GM23338 (cell line): ENCODE measurements at regions not wholly inside any gene's neighbourhood (a gene's known extent, or its start where the extent isn't known, plus 50 kb on each side); places are given as distances from the start of the nearest gene placed in this dataset.

Source experiments
- ATAC-seq: fragments of 200-7000 bp; cut with Tn5 transposase; 3 replicates; pipeline ENCODE4 v1.9.1; 2020
- DNase-seq: peaks from one replicate; pipeline ENCODE4 v3.0.0-alpha.2; 2015; ENCODE audit warnings: low spot score
- H2AFZ ChIP-seq: fragments of 200-600 bp; sonication (generic); 2 replicates; pipeline ENCODE4 v1.8.0; 2016; ENCODE audit warnings: antibody characterized with exemption, mild to moderate bottlenecking, moderate library complexity
- H3F3A ChIP-seq: fragments of 200-600 bp; sonication (generic); replicated peaks from 2 replicates; pipeline ENCODE4 v1.8.0; 2017; ENCODE audit warnings: antibody characterized with exemption, mixed run types, low read depth
- H3K27ac ChIP-seq: fragments of 200-600 bp; sonication (generic); 2 replicates; pipeline ENCODE4 v1.6.1; 2016; ENCODE audit warnings: low read depth
- H3K27me3 ChIP-seq: fragments of 200-600 bp; sonication (generic); 2 replicates; pipeline ENCODE4 v1.8.0; 2016; ENCODE audit warnings: mild to moderate bottlenecking, mixed run types, moderate library complexity; ENCODE audit not compliant: insufficient read depth
- H3K36me3 ChIP-seq: fragments of 200-600 bp; sonication (generic); 2 replicates; pipeline ENCODE4 v1.8.0; 2016; ENCODE audit warnings: mild to moderate bottlenecking; ENCODE audit not compliant: insufficient read depth
- H3K4me1 ChIP-seq: fragments of 200-600 bp; sonication (generic); 2 replicates; pipeline ENCODE4 v1.8.0; 2016; ENCODE audit warnings: mild to moderate bottlenecking, moderate library complexity; ENCODE audit not compliant: insufficient read depth
- H3K4me2 ChIP-seq: fragments of 200-600 bp; sonication (generic); 2 replicates; pipeline ENCODE4 v1.7.1; 2017; ENCODE audit warnings: mixed run types
- H3K4me3 ChIP-seq: fragments of 200-600 bp; sonication (generic); 2 replicates; pipeline ENCODE4 v1.6.1; 2016; ENCODE audit warnings: mixed run types
- H3K79me2 ChIP-seq: fragments of 200-600 bp; sonication (generic); replicated peaks from 2 replicates; pipeline ENCODE4 v1.8.0; 2017; ENCODE audit warnings: mild to moderate bottlenecking; ENCODE audit not compliant: insufficient read depth
- H3K9me2 ChIP-seq: fragments of 200-600 bp; sonication (generic); 2 replicates; pipeline ENCODE4 v1.8.0; 2017; ENCODE audit not compliant: insufficient read depth
- H4K20me1 ChIP-seq: fragments of 200-600 bp; sonication (generic); replicated peaks from 2 replicates; pipeline ENCODE4 v1.8.0; 2017; ENCODE audit warnings: mild to moderate bottlenecking; ENCODE audit not compliant: insufficient read depth
- H3K27ac Mint-ChIP-seq: 2 replicates; pipeline ENCODE4 v1.8.0; 2020; ENCODE audit warnings: inconsistent platforms, mild to moderate bottlenecking, moderate library complexity, mixed read lengths
- H3K27me3 Mint-ChIP-seq: 3 replicates; pipeline ENCODE4 v1.8.0; 2022; ENCODE audit warnings: low read depth, mild to moderate bottlenecking, moderate library complexity, mixed read lengths, inconsistent platforms; ENCODE audit not compliant: insufficient read depth, poor library complexity
- H3K36me3 Mint-ChIP-seq: 3 replicates; pipeline ENCODE4 v1.8.0; 2021; ENCODE audit warnings: low read depth, mild to moderate bottlenecking, inconsistent platforms, moderate library complexity, mixed read lengths
- H3K4me1 Mint-ChIP-seq: 3 replicates; pipeline ENCODE4 v1.8.0; 2020; ENCODE audit warnings: mild to moderate bottlenecking, inconsistent platforms, mixed read lengths
- H3K4me3 Mint-ChIP-seq: 3 replicates; pipeline ENCODE4 v1.8.0; 2021; ENCODE audit warnings: moderate library complexity, mild to moderate bottlenecking, inconsistent platforms, mixed read lengths
- H3K9me3 Mint-ChIP-seq: 3 replicates; pipeline ENCODE4 v1.8.0; 2020; ENCODE audit warnings: moderate library complexity, mild to moderate bottlenecking, inconsistent platforms, mixed read lengths
- CREB1 ChIP-seq: fragments of 250-450 bp; sonication (Bioruptor Pico); IDR thresholded peaks from 2 replicates; pipeline ENCODE4 v1.5.0; 2020; ENCODE audit warnings: low read depth, mild to moderate bottlenecking, moderate library complexity
- CTCF ChIP-seq, 2 experiments: fragments of 200-600 bp in 1 of 2; sonication (generic) in 1 of 2; conservative IDR thresholded peaks; 2 replicates each; pipeline versions ENCODE4 v1.5.1 to v1.6.1; 2016 to 2017; ENCODE audit warnings: antibody characterized with exemption in 2 of 2, low read depth in 2 of 2, mild to moderate bottlenecking in 2 of 2, moderate library complexity in 1 of 2
- ETS1 ChIP-seq: IDR thresholded peaks from 2 replicates; pipeline ENCODE4 v1.6.1; 2016; ENCODE audit warnings: antibody characterized with exemption
- EZH2 ChIP-seq: fragments of 200-600 bp; sonication (generic); IDR thresholded peaks from one replicate; pipeline ENCODE4 v1.8.0; 2017; ENCODE audit warnings: antibody characterized with exemption, mild to moderate bottlenecking, low read depth; ENCODE audit not compliant: unreplicated experiment
- EZH2phosphoT487 ChIP-seq: fragments of 200-600 bp; sonication (generic); IDR thresholded peaks from one replicate; pipeline ENCODE4 v1.8.1; 2018; ENCODE audit warnings: antibody characterized with exemption; ENCODE audit not compliant: unreplicated experiment
- JUNB ChIP-seq: IDR thresholded peaks from one replicate; pipeline ENCODE4 v1.6.1; 2016; ENCODE audit warnings: antibody characterized with exemption; ENCODE audit not compliant: unreplicated experiment
- NANOG ChIP-seq: IDR thresholded peaks from 2 replicates; pipeline ENCODE4 v1.6.1; 2016; ENCODE audit warnings: antibody characterized with exemption, borderline replicate concordance
- REST ChIP-seq: IDR thresholded peaks from one replicate; pipeline ENCODE4 v1.6.1; 2018; ENCODE audit warnings: antibody characterized with exemption; ENCODE audit not compliant: unreplicated experiment
- STAT1 ChIP-seq: IDR thresholded peaks from one replicate; pipeline ENCODE4 v1.6.1; 2016; ENCODE audit warnings: antibody characterized with exemption; ENCODE audit not compliant: unreplicated experiment
- ZNF462 ChIP-seq: fragments of 250-450 bp; sonication (Bioruptor Pico); IDR thresholded peaks from 2 replicates; pipeline ENCODE4 v1.5.0; 2020; ENCODE audit warnings: mild to moderate bottlenecking, moderate library complexity

GRCh38 chr5:72009280-72009679 lies 98.0 kb upstream of the MAP1B start (continued):
- no peak for TF ChIP-seq CTCF (conservative IDR thresholded peaks at IDR 0.05; ENCODE audit: low read depth in 2 of 2)
- no peak for TF ChIP-seq JUNB

GRCh38 chr5:72010430-72010829 lies 96.8 kb upstream of the MAP1B start:
- DNase-seq: no peak
- no peaks in the 10 kb centered on the region for H3K9me3 Mint-ChIP-seq
- ATAC-seq: no peak
- no peak for TF ChIP-seq REST
- TF ChIP-seq ETS1: no peak
- TF ChIP-seq CTCF (conservative IDR thresholded peaks at IDR 0.05; ENCODE audit: low read depth in 2 of 2): no peak
- TF ChIP-seq JUNB: no peak
- no peak for TF ChIP-seq ZNF462 (CRISPR knock-in tag)
- no peak for TF ChIP-seq EZH2phosphoT487
- TF ChIP-seq STAT1: no peak
- TF ChIP-seq EZH2: no peak
- no peak for TF ChIP-seq CREB1 (CRISPR knock-in tag)
- TF ChIP-seq NANOG: no peak

More at GRCh38 chr5:72010430-72010829, 96.8 kb upstream of the MAP1B start:
- H4K20me1 ChIP-seq: no peaks in the 10 kb centered on the region
- no peaks in the 10 kb centered on the region for H3F3A ChIP-seq
- H3K4me3 ChIP-seq: no peak overlapping the region
- Mint-ChIP-seq H3K4me3 (no peak overlapping the region), H3K36me3 (no peaks in the 10 kb centered on the region), H3K4me1 (peaks cover 29% of the 10 kb centered on the region), H3K27ac (no peak overlapping the region), H3K27me3 (peaks cover 6% of the 10 kb centered on the region)
- H2AFZ ChIP-seq: no peak overlapping the region
- no peaks in the 10 kb centered on the region for H3K9me2 ChIP-seq
- H3K27ac ChIP-seq: no peak overlapping the region
- peaks cover 18% of the 10 kb centered on the region; the same call in 1 of the 2 replicates for H3K4me1 ChIP-seq
- no peaks in the 10 kb centered on the region for H3K79me2 ChIP-seq
- H3K27me3 ChIP-seq: no peaks in the 10 kb centered on the region
- H3K4me2 ChIP-seq: no peak overlapping the region
- H3K36me3 ChIP-seq: no peaks in the 10 kb centered on the region
